HG02981 (cell line): ENCODE measurements at regions not wholly inside any gene's neighbourhood (a gene's known extent, or its start where the extent isn't known, plus 50 kb on each side); places are given as distances from the start of the nearest gene placed in this dataset.
"Not testable (repeated sequence)": the region's sequence is repeated elsewhere in the genome, so short reads cannot be mapped to it uniquely, and the experiment has no call there.

Experiments used
- ATAC-seq: cut with Tn5 transposase; IDR thresholded peaks from one replicate; pipeline ENCODE4 v1.9.1; 2021; ENCODE audit warnings: mild to moderate bottlenecking, moderate library complexity; ENCODE audit not compliant: unreplicated experiment

GRCh38 chr2:184174493-184175104, 423.7 kb upstream of the ZNF804A start:
- ATAC-seq = no peak

GRCh38 chr2:184178229-184178628, 420.1 kb upstream of the ZNF804A start:
- no peak for ATAC-seq

GRCh38 chr2:184186436-184186835, 411.9 kb upstream of the ZNF804A start:
- ATAC-seq = no peak

- no peak for ATAC-seq
Observed at GRCh38 chr2:184187421-184187971, 410.8 kb upstream of the ZNF804A start.

GRCh38 chr2:184190725-184191124, 407.6 kb upstream of the ZNF804A start:
- ATAC-seq = no peak

GRCh38 chr2:184192649-184193048, 405.7 kb upstream of the ZNF804A start:
- ATAC-seq = no peak

- no peak for ATAC-seq
Observed at GRCh38 chr2:184197413-184197812, 400.9 kb upstream of the ZNF804A start.

- not testable (repeated sequence) for ATAC-seq
Observed at GRCh38 chr2:184198791-184199190, 399.5 kb upstream of the ZNF804A start.

- no peak for ATAC-seq
Observed at GRCh38 chr2:184199274-184199673, 399.1 kb upstream of the ZNF804A start.

GRCh38 chr2:184201246-184201645, 397.1 kb upstream of the ZNF804A start:
- no peak for ATAC-seq

- ATAC-seq = no peak
Observed at GRCh38 chr2:184203661-184204060, 394.7 kb upstream of the ZNF804A start.

GRCh38 chr2:184205048-184205596, 393.2 kb upstream of the ZNF804A start:
- ATAC-seq = no peak

GRCh38 chr2:184206045-184206444, 392.3 kb upstream of the ZNF804A start:
- ATAC-seq = no peak

- no peak for ATAC-seq
Observed at GRCh38 chr2:184210329-184210728, 388.0 kb upstream of the ZNF804A start.

GRCh38 chr2:184215745-184216144, 382.6 kb upstream of the ZNF804A start:
- no peak for ATAC-seq

- no peak for ATAC-seq
Observed at GRCh38 chr2:184256611-184257010, 341.7 kb upstream of the ZNF804A start.

- no peak for ATAC-seq
Observed at GRCh38 chr2:184261331-184261730, 337.0 kb upstream of the ZNF804A start.

- no peak for ATAC-seq
Observed at GRCh38 chr2:184261818-184262217, 336.5 kb upstream of the ZNF804A start.

- no peak for ATAC-seq
Observed at GRCh38 chr2:184268900-184269477, 329.3 kb upstream of the ZNF804A start.

- no peak for ATAC-seq
Observed at GRCh38 chr2:184270660-184271059, 327.7 kb upstream of the ZNF804A start.

- ATAC-seq = no peak
Observed at GRCh38 chr2:184272056-184272455, 326.3 kb upstream of the ZNF804A start.

GRCh38 chr2:184294831-184295230, 303.5 kb upstream of the ZNF804A start:
- no peak for ATAC-seq
